IMR-90 (cell line): ENCODE measurements at regions not wholly inside any gene's neighbourhood (a gene's known extent, or its start where the extent isn't known, plus 50 kb on each side); places are given as distances from the start of the nearest gene placed in this dataset.

Experiments used
- ATAC-seq: fragments of 200-7000 bp; cut with Tn5 transposase; 2 replicates; pipeline ENCODE4 v1.9.1; 2020; ENCODE audit warnings: low read depth, mild to moderate bottlenecking, moderate library complexity
- BruUV-seq: library from RNA; stranded (reverse); fragments of 400-500 nt; replicated peaks from 2 replicates; lab custom pipeline; 2021; lab: Mats Ljungman, UMichigan
- CTCF ChIA-PET: fragments of 300-600 bp; formaldehyde crosslinking; extraction: SDS; loops from one replicate; lab custom pipeline; 2021; ENCODE audit warnings: antibody characterized with exemption; lab: Yijun Ruan, JAX
- POLR2A ChIA-PET: fragments of 300-600 bp; sonication (Branson Sonifier 250); formaldehyde crosslinking; loops from one replicate; lab custom pipeline; 2022; ENCODE audit warnings: antibody characterized with exemption; ENCODE audit not compliant: unreplicated experiment; lab: Charles Lee
- DNase-seq: peaks from one replicate; pipeline ENCODE4 v3.0.0; 2013
- H2AFZ ChIP-seq: replicated peaks from 2 replicates; pipeline ENCODE3; 2013; ENCODE audit warnings: low read length, mild to moderate bottlenecking; ENCODE audit not compliant: poor library complexity
- H2AK5ac ChIP-seq: 2 replicates; pipeline ENCODE4 v1.6.1; 2013; ENCODE audit warnings: low read depth, low read length, inconsistent platforms
- H2AK9ac ChIP-seq: replicated peaks from 2 replicates; pipeline ENCODE3; 2013; ENCODE audit warnings: mild to moderate bottlenecking, low read depth, low read length, moderate library complexity; ENCODE audit not compliant: poor library complexity
- H2BK120ac ChIP-seq: 2 replicates; pipeline ENCODE4 v1.6.1; 2013; ENCODE audit warnings: low read depth, low read length, inconsistent platforms
- H2BK15ac ChIP-seq: 3 replicates; pipeline ENCODE4 v1.6.1; 2013; ENCODE audit warnings: low read depth, low read length, inconsistent platforms
- H2BK20ac ChIP-seq: 2 replicates; pipeline ENCODE4 v1.6.1; 2013; ENCODE audit warnings: low read depth, mild to moderate bottlenecking, inconsistent platforms, low read length, moderate library complexity
- H2BK5ac ChIP-seq: 2 replicates; pipeline ENCODE4 v1.6.1; 2013; ENCODE audit warnings: mild to moderate bottlenecking, low read depth, low read length, inconsistent platforms; ENCODE audit not compliant: poor library complexity, severe bottlenecking
- H3K14ac ChIP-seq: replicated peaks from 2 replicates; pipeline ENCODE4 v1.6.1; 2013; ENCODE audit warnings: low read depth, low read length, inconsistent platforms
- H3K18ac ChIP-seq: 2 replicates; pipeline ENCODE4 v1.6.1; 2013; ENCODE audit warnings: low read depth, low read length, control low read depth
- H3K23ac ChIP-seq: 2 replicates; pipeline ENCODE4 v1.6.1; 2013; ENCODE audit warnings: low read depth, low read length, inconsistent platforms
- H3K27ac ChIP-seq: 2 replicates; pipeline ENCODE4 v1.5.1; 2013; ENCODE audit warnings: mild to moderate bottlenecking, control low read depth, low read length; ENCODE audit not compliant: insufficient read depth
- H3K27me3 ChIP-seq: 2 replicates; pipeline ENCODE4 v1.6.1; 2013; ENCODE audit warnings: low read length; ENCODE audit not compliant: control insufficient read depth, insufficient read depth
- H3K36me3 ChIP-seq: 2 replicates; pipeline ENCODE4 v1.6.1; 2013; ENCODE audit warnings: low read length, mixed read lengths; ENCODE audit not compliant: control insufficient read depth, insufficient read depth
- H3K4ac ChIP-seq: 2 replicates; pipeline ENCODE4 v1.6.1; 2013; ENCODE audit warnings: low read depth, low read length, inconsistent platforms
- H3K4me1 ChIP-seq: 2 replicates; pipeline ENCODE4 v1.6.1; 2013; ENCODE audit warnings: low read length, mixed read lengths; ENCODE audit not compliant: control insufficient read depth, insufficient read depth
- H3K4me2 ChIP-seq: 2 replicates; pipeline ENCODE4 v1.6.1; 2013; ENCODE audit warnings: low read depth, mild to moderate bottlenecking, control low read depth, low read length, moderate library complexity
- H3K4me3 ChIP-seq: 2 replicates; pipeline ENCODE4 v1.5.1; 2013; ENCODE audit warnings: low read depth, mild to moderate bottlenecking, control low read depth, low read length, moderate library complexity; ENCODE audit not compliant: insufficient read depth
- H3K56ac ChIP-seq: 2 replicates; pipeline ENCODE4 v1.6.1; 2013; ENCODE audit warnings: low read length, inconsistent platforms; ENCODE audit not compliant: insufficient read depth; ENCODE audit errors: extremely low read depth
- H3K79me1 ChIP-seq, 2 experiments: 2 replicates each; pipeline ENCODE4 v1.6.1; 2013; ENCODE audit warnings: low read length in 2 of 2, inconsistent platforms in 1 of 2, low read depth in 1 of 2
- H3K9ac ChIP-seq: 2 replicates; pipeline ENCODE4 v1.6.1; 2013; ENCODE audit warnings: low read depth, low read length, control low read depth
- H3K9me1 ChIP-seq: 2 replicates; pipeline ENCODE4 v1.6.1; 2013; ENCODE audit warnings: low read length, inconsistent platforms; ENCODE audit not compliant: insufficient read depth
- H3K9me3 ChIP-seq: 2 replicates; pipeline ENCODE4 v1.6.1; 2013; ENCODE audit warnings: low read length; ENCODE audit not compliant: control insufficient read depth, insufficient read depth
- H4K20me1 ChIP-seq: 2 replicates; pipeline ENCODE4 v1.6.1; 2013; ENCODE audit warnings: low read length, inconsistent platforms; ENCODE audit not compliant: insufficient read depth
- H4K5ac ChIP-seq: 2 replicates; pipeline ENCODE4 v1.6.1; 2013; ENCODE audit warnings: mild to moderate bottlenecking, low read depth, low read length, control low read depth
- H4K8ac ChIP-seq, 2 experiments: 2 replicates each; pipeline ENCODE4 v1.6.1; 2013; ENCODE audit warnings: low read depth in 2 of 2, low read length in 2 of 2, control low read depth in 1 of 2, inconsistent platforms in 1 of 2
- H4K91ac ChIP-seq: 2 replicates; pipeline ENCODE4 v1.6.1; 2013; ENCODE audit warnings: low read depth, low read length, inconsistent platforms; ENCODE audit not compliant: insufficient read depth
- BHLHE40 ChIP-seq: fragments of 150-350 bp; IDR thresholded peaks from 2 replicates; pipeline ENCODE4 v1.6.1; 2016; ENCODE audit warnings: mild to moderate bottlenecking, low read depth, low read length
- CTCF ChIP-seq: conservative IDR thresholded peaks from 2 replicates; pipeline ENCODE4 v1.5.1; 2012; ENCODE audit warnings: mild to moderate bottlenecking, low read depth, low read length, improper control_type of control experiment
- MAZ ChIP-seq: IDR thresholded peaks from 2 replicates; pipeline ENCODE4 v1.6.1; 2012; ENCODE audit warnings: low read depth, mild to moderate bottlenecking, low read length, improper control_type of control experiment, moderate library complexity, borderline replicate concordance
- POLR2A ChIP-seq: IDR thresholded peaks from 2 replicates; pipeline ENCODE4 v1.6.1; 2012; ENCODE audit warnings: mild to moderate bottlenecking, low read depth, low read length
- RCOR1 ChIP-seq: IDR thresholded peaks from 2 replicates; pipeline ENCODE4 v1.6.1; 2012; ENCODE audit warnings: mild to moderate bottlenecking, low read length, improper control_type of control experiment; ENCODE audit not compliant: insufficient replicate concordance
- USF2 ChIP-seq: fragments of 150-350 bp; IDR thresholded peaks from 2 replicates; pipeline ENCODE4 v1.6.1; 2017; ENCODE audit warnings: mild to moderate bottlenecking, antibody characterized with exemption, low read length, low read depth
- WGBS, 2 experiments: methylation state at CpG; one replicate each; pipeline versions ENCODE4 v1.1.5 to v1.1.7; 2013; ENCODE audit warnings: missing lambda C conversion rate in 2 of 2; ENCODE audit not compliant: insufficient read length in 1 of 2; ENCODE audit errors: extremely low coverage in 2 of 2; 5-methylcytosine and 5-hydroxymethylcytosine counted together
- dilution Hi-C: fragments of 300-500 bp; cut with HindIII; formaldehyde crosslinking; loops from one replicate; pipeline ENCODE4 v1.14.3; 2018; ENCODE audit warnings: low sequenced_read_pairs; ENCODE audit not compliant: unreplicated experiment
- in situ Hi-C: fragments of 300-500 bp; cut with MboI; formaldehyde crosslinking; loops from 3 replicates; pipeline ENCODE4 v1.14.3; 2019; ENCODE audit warnings: low sequenced_read_pairs, inconsistent platforms, mixed read lengths
- intact Hi-C: fragments of 100-400 bp; cut with micrococcal nuclease; formaldehyde crosslinking; loops from 2 replicates; pipeline ENCODE4 v1.10.0; 2022

- Histone ChIP-seq H3K18ac (no peak overlapping the region), H3K27ac (no peak overlapping the region), H3K9ac (no peak overlapping the region), H4K20me1 (no peaks in the 10 kb centered on the region), H3K14ac (no peak overlapping the region), H3K9me1 (no peaks in the 10 kb centered on the region), H4K91ac (no peak overlapping the region), H2AFZ (no peak overlapping the region), H3K4ac (no peak overlapping the region), H3K27me3 (no peaks in the 10 kb centered on the region), H3K4me1 (no peaks in the 10 kb centered on the region), H2BK15ac (no peak overlapping the region), H3K4me3 (no peak overlapping the region), H2AK9ac (no peak overlapping the region), H2BK120ac (no peak overlapping the region), H2BK5ac (no peak overlapping the region), H3K79me1 (no peaks in the 10 kb centered on the region), H4K5ac (no peak overlapping the region), H3K56ac (no peak overlapping the region), H2AK5ac (no peak overlapping the region), H3K9me3 (no peaks in the 10 kb centered on the region), H3K4me2 (no peak overlapping the region), H3K36me3 (no peaks in the 10 kb centered on the region), H2BK20ac (no peak overlapping the region), H3K23ac (no peak overlapping the region), H4K8ac (no peak overlapping the region)
- TF ChIP-seq CTCF, result no peak
- no peak for TF ChIP-seq USF2
- no peak for TF ChIP-seq RCOR1
- no peak for TF ChIP-seq BHLHE40
- no peak for TF ChIP-seq POLR2A
- no peak for TF ChIP-seq MAZ
- in situ Hi-C loops (no loop called here), dilution Hi-C loops (no loop called here), intact Hi-C loops (no loop called here)
- BruUV-seq, result no TSS peak
- no CpG with 5 or more reads among the region's 2 CpGs for WGBS, 2 experiments
- ATAC-seq (no peak), DNase-seq (no peak)
- POLR2A ChIA-PET, result no interaction called here
- CTCF ChIA-PET, result interaction anchor here (0.6 kb wide), 1 partner anchor 849 kb away, joined by 4 read pairs; no protein-coding TSS in a partner anchor
These were observed 721.1 kb downstream of the TENT5A start for GRCh38 chr6:81031416-81031815.
